IMR-90 (cell line): ENCODE measurements at regions not wholly inside any gene's neighbourhood (a gene's known extent, or its start where the extent isn't known, plus 50 kb on each side); places are given as distances from the start of the nearest gene placed in this dataset.

ENCODE experiments used
- ATAC-seq: fragments of 200-7000 bp; cut with Tn5 transposase; 2 replicates; pipeline ENCODE4 v1.9.1; 2020; ENCODE audit warnings: low read depth, mild to moderate bottlenecking, moderate library complexity
- BruUV-seq: library from RNA; stranded (reverse); fragments of 400-500 nt; replicated peaks from 2 replicates; lab custom pipeline; 2021; lab: Mats Ljungman, UMichigan
- CTCF ChIA-PET: fragments of 300-600 bp; formaldehyde crosslinking; extraction: SDS; loops from one replicate; lab custom pipeline; 2021; ENCODE audit warnings: antibody characterized with exemption; lab: Yijun Ruan, JAX
- POLR2A ChIA-PET: fragments of 300-600 bp; sonication (Branson Sonifier 250); formaldehyde crosslinking; loops from one replicate; lab custom pipeline; 2022; ENCODE audit warnings: antibody characterized with exemption; ENCODE audit not compliant: unreplicated experiment; lab: Charles Lee
- DNase-seq: peaks from one replicate; pipeline ENCODE4 v3.0.0; 2013
- H2AFZ ChIP-seq: replicated peaks from 2 replicates; pipeline ENCODE3; 2013; ENCODE audit warnings: low read length, mild to moderate bottlenecking; ENCODE audit not compliant: poor library complexity
- H2AK5ac ChIP-seq: 2 replicates; pipeline ENCODE4 v1.6.1; 2013; ENCODE audit warnings: low read depth, low read length, inconsistent platforms
- H2AK9ac ChIP-seq: replicated peaks from 2 replicates; pipeline ENCODE3; 2013; ENCODE audit warnings: mild to moderate bottlenecking, low read depth, low read length, moderate library complexity; ENCODE audit not compliant: poor library complexity
- H2BK120ac ChIP-seq: 2 replicates; pipeline ENCODE4 v1.6.1; 2013; ENCODE audit warnings: low read depth, low read length, inconsistent platforms
- H2BK15ac ChIP-seq: 3 replicates; pipeline ENCODE4 v1.6.1; 2013; ENCODE audit warnings: low read depth, low read length, inconsistent platforms
- H2BK20ac ChIP-seq: 2 replicates; pipeline ENCODE4 v1.6.1; 2013; ENCODE audit warnings: low read depth, mild to moderate bottlenecking, inconsistent platforms, low read length, moderate library complexity
- H2BK5ac ChIP-seq: 2 replicates; pipeline ENCODE4 v1.6.1; 2013; ENCODE audit warnings: mild to moderate bottlenecking, low read depth, low read length, inconsistent platforms; ENCODE audit not compliant: poor library complexity, severe bottlenecking
- H3K14ac ChIP-seq: replicated peaks from 2 replicates; pipeline ENCODE4 v1.6.1; 2013; ENCODE audit warnings: low read depth, low read length, inconsistent platforms
- H3K18ac ChIP-seq: 2 replicates; pipeline ENCODE4 v1.6.1; 2013; ENCODE audit warnings: low read depth, low read length, control low read depth
- H3K23ac ChIP-seq: 2 replicates; pipeline ENCODE4 v1.6.1; 2013; ENCODE audit warnings: low read depth, low read length, inconsistent platforms
- H3K27ac ChIP-seq: 2 replicates; pipeline ENCODE4 v1.5.1; 2013; ENCODE audit warnings: mild to moderate bottlenecking, control low read depth, low read length; ENCODE audit not compliant: insufficient read depth
- H3K27me3 ChIP-seq: 2 replicates; pipeline ENCODE4 v1.6.1; 2013; ENCODE audit warnings: low read length; ENCODE audit not compliant: control insufficient read depth, insufficient read depth
- H3K36me3 ChIP-seq: 2 replicates; pipeline ENCODE4 v1.6.1; 2013; ENCODE audit warnings: low read length, mixed read lengths; ENCODE audit not compliant: control insufficient read depth, insufficient read depth
- H3K4ac ChIP-seq: 2 replicates; pipeline ENCODE4 v1.6.1; 2013; ENCODE audit warnings: low read depth, low read length, inconsistent platforms
- H3K4me1 ChIP-seq: 2 replicates; pipeline ENCODE4 v1.6.1; 2013; ENCODE audit warnings: low read length, mixed read lengths; ENCODE audit not compliant: control insufficient read depth, insufficient read depth
- H3K4me2 ChIP-seq: 2 replicates; pipeline ENCODE4 v1.6.1; 2013; ENCODE audit warnings: low read depth, mild to moderate bottlenecking, control low read depth, low read length, moderate library complexity
- H3K4me3 ChIP-seq: 2 replicates; pipeline ENCODE4 v1.5.1; 2013; ENCODE audit warnings: low read depth, mild to moderate bottlenecking, control low read depth, low read length, moderate library complexity; ENCODE audit not compliant: insufficient read depth
- H3K56ac ChIP-seq: 2 replicates; pipeline ENCODE4 v1.6.1; 2013; ENCODE audit warnings: low read length, inconsistent platforms; ENCODE audit not compliant: insufficient read depth; ENCODE audit errors: extremely low read depth
- H3K79me1 ChIP-seq, 2 experiments: 2 replicates each; pipeline ENCODE4 v1.6.1; 2013; ENCODE audit warnings: low read length in 2 of 2, inconsistent platforms in 1 of 2, low read depth in 1 of 2
- H3K9ac ChIP-seq: 2 replicates; pipeline ENCODE4 v1.6.1; 2013; ENCODE audit warnings: low read depth, low read length, control low read depth
- H3K9me1 ChIP-seq: 2 replicates; pipeline ENCODE4 v1.6.1; 2013; ENCODE audit warnings: low read length, inconsistent platforms; ENCODE audit not compliant: insufficient read depth
- H3K9me3 ChIP-seq: 2 replicates; pipeline ENCODE4 v1.6.1; 2013; ENCODE audit warnings: low read length; ENCODE audit not compliant: control insufficient read depth, insufficient read depth
- H4K20me1 ChIP-seq: 2 replicates; pipeline ENCODE4 v1.6.1; 2013; ENCODE audit warnings: low read length, inconsistent platforms; ENCODE audit not compliant: insufficient read depth
- H4K5ac ChIP-seq: 2 replicates; pipeline ENCODE4 v1.6.1; 2013; ENCODE audit warnings: mild to moderate bottlenecking, low read depth, low read length, control low read depth
- H4K8ac ChIP-seq, 2 experiments: 2 replicates each; pipeline ENCODE4 v1.6.1; 2013; ENCODE audit warnings: low read depth in 2 of 2, low read length in 2 of 2, control low read depth in 1 of 2, inconsistent platforms in 1 of 2
- H4K91ac ChIP-seq: 2 replicates; pipeline ENCODE4 v1.6.1; 2013; ENCODE audit warnings: low read depth, low read length, inconsistent platforms; ENCODE audit not compliant: insufficient read depth
- BHLHE40 ChIP-seq: fragments of 150-350 bp; IDR thresholded peaks from 2 replicates; pipeline ENCODE4 v1.6.1; 2016; ENCODE audit warnings: mild to moderate bottlenecking, low read depth, low read length
- CHD1 ChIP-seq: IDR thresholded peaks from 2 replicates; pipeline ENCODE4 v1.6.1; 2012; ENCODE audit warnings: low read depth, low read length, improper control_type of control experiment
- FOS ChIP-seq: fragments of 150-350 bp; IDR thresholded peaks from 2 replicates; pipeline ENCODE4 v1.6.1; 2016; ENCODE audit warnings: low read depth, low read length
- MAFK ChIP-seq: IDR thresholded peaks from 2 replicates; pipeline ENCODE4 v1.6.1; 2012; ENCODE audit warnings: low read depth, low read length, improper control_type of control experiment
- MAZ ChIP-seq: IDR thresholded peaks from 2 replicates; pipeline ENCODE4 v1.6.1; 2012; ENCODE audit warnings: low read depth, mild to moderate bottlenecking, low read length, improper control_type of control experiment, moderate library complexity, borderline replicate concordance
- MXI1 ChIP-seq: IDR thresholded peaks from 2 replicates; pipeline ENCODE4 v1.6.1; 2012; ENCODE audit warnings: low read depth, mild to moderate bottlenecking, low read length, moderate library complexity, borderline replicate concordance
- NFE2L2 ChIP-seq: fragments of 150-350 bp; IDR thresholded peaks from 2 replicates; pipeline ENCODE4 v1.6.1; 2016; ENCODE audit warnings: low read depth, mild to moderate bottlenecking, low read length
- POLR2A ChIP-seq: IDR thresholded peaks from 2 replicates; pipeline ENCODE4 v1.6.1; 2012; ENCODE audit warnings: mild to moderate bottlenecking, low read depth, low read length
- RAD21 ChIP-seq: IDR thresholded peaks from 2 replicates; pipeline ENCODE4 v1.6.1; 2012; ENCODE audit warnings: low read length, improper control_type of control experiment
- RCOR1 ChIP-seq: IDR thresholded peaks from 2 replicates; pipeline ENCODE4 v1.6.1; 2012; ENCODE audit warnings: mild to moderate bottlenecking, low read length, improper control_type of control experiment; ENCODE audit not compliant: insufficient replicate concordance
- SMC3 ChIP-seq: fragments of 150-350 bp; IDR thresholded peaks from 2 replicates; pipeline ENCODE4 v1.6.1; 2016; ENCODE audit warnings: low read depth, mild to moderate bottlenecking, antibody characterized with exemption, low read length, moderate library complexity
- USF2 ChIP-seq: fragments of 150-350 bp; IDR thresholded peaks from 2 replicates; pipeline ENCODE4 v1.6.1; 2017; ENCODE audit warnings: mild to moderate bottlenecking, antibody characterized with exemption, low read length, low read depth
- WGBS, 2 experiments: methylation state at CpG; one replicate each; pipeline versions ENCODE4 v1.1.5 to v1.1.7; 2013; ENCODE audit warnings: missing lambda C conversion rate in 2 of 2; ENCODE audit not compliant: insufficient read length in 1 of 2; ENCODE audit errors: extremely low coverage in 2 of 2; 5-methylcytosine and 5-hydroxymethylcytosine counted together
- dilution Hi-C: fragments of 300-500 bp; cut with HindIII; formaldehyde crosslinking; loops from one replicate; pipeline ENCODE4 v1.14.3; 2018; ENCODE audit warnings: low sequenced_read_pairs; ENCODE audit not compliant: unreplicated experiment
- in situ Hi-C: fragments of 300-500 bp; cut with MboI; formaldehyde crosslinking; loops from 3 replicates; pipeline ENCODE4 v1.14.3; 2019; ENCODE audit warnings: low sequenced_read_pairs, inconsistent platforms, mixed read lengths
- intact Hi-C: fragments of 100-400 bp; cut with micrococcal nuclease; formaldehyde crosslinking; loops from 2 replicates; pipeline ENCODE4 v1.10.0; 2022
- TF ChIP-seq, protein P1 (sequence below): fragments of 150-350 bp; IDR thresholded peaks from 2 replicates; pipeline ENCODE4 v1.6.1; 2016; ENCODE audit warnings: low read depth, mild to moderate bottlenecking, low read length, moderate library complexity, borderline replicate concordance

GRCh38 chr16:47924950-47925349 is 230.8 kb downstream of the ABCC12 start:
- CTCF ChIA-PET, result no interaction called here
- TF ChIP-seq FOS, result no peak
- TF ChIP-seq RCOR1, result no peak
- TF ChIP-seq BHLHE40, result no peak
- TF ChIP-seq MXI1, result no peak
- TF ChIP-seq NFE2L2, result no peak
- TF ChIP-seq CHD1, result no peak
- no peak for TF ChIP-seq MAFK
- no peak for TF ChIP-seq USF2
- TF ChIP-seq POLR2A, result no peak
- TF ChIP-seq SMC3, result no peak
- no peak for TF ChIP-seq RAD21
- TF ChIP-seq, protein P1, sequence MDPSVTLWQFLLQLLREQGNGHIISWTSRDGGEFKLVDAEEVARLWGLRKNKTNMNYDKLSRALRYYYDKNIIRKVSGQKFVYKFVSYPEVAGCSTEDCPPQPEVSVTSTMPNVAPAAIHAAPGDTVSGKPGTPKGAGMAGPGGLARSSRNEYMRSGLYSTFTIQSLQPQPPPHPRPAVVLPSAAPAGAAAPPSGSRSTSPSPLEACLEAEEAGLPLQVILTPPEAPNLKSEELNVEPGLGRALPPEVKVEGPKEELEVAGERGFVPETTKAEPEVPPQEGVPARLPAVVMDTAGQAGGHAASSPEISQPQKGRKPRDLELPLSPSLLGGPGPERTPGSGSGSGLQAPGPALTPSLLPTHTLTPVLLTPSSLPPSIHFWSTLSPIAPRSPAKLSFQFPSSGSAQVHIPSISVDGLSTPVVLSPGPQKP, result no peak
- TF ChIP-seq MAZ, result no peak
- H3K9me1 ChIP-seq, result no peaks in the 10 kb centered on the region
- H3K4me3 ChIP-seq, result no peak overlapping the region
- H3K36me3 ChIP-seq, result no peaks in the 10 kb centered on the region
- H2AK9ac ChIP-seq, result no peak overlapping the region
- H2AK5ac ChIP-seq, result no peak overlapping the region
- in situ Hi-C loops, result no loop called here
- 0 out of 2 replicates have a peak, but pooled peaks cover 2% of the 10 kb centered on the region for H3K27me3 ChIP-seq
- no peaks in the 10 kb centered on the region for H3K9me3 ChIP-seq
- no peak overlapping the region for H3K9ac ChIP-seq
- dilution Hi-C loops, result no loop called here
- H4K20me1 ChIP-seq, result no peaks in the 10 kb centered on the region
- 83% methylated on average over 1 of the region's 2 CpGs; no CpG with 5 or more reads in 1 of the 2 experiments for WGBS, 2 experiments
- H3K4me1 ChIP-seq, result peaks cover 2% of the 10 kb centered on the region; the same call in 1 of the 2 replicates
- H2BK15ac ChIP-seq, result no peak overlapping the region
- H4K5ac ChIP-seq, result no peak overlapping the region
- H3K23ac ChIP-seq, result no peak overlapping the region
- no peak overlapping the region for H3K56ac ChIP-seq
- H4K8ac ChIP-seq, result no peak overlapping the region
- no TSS peak for BruUV-seq
- H2BK5ac ChIP-seq, result no peak overlapping the region
- intact Hi-C loops, result no loop called here
- no peaks in the 10 kb centered on the region for H3K79me1 ChIP-seq
- H3K18ac ChIP-seq, result no peak overlapping the region
- no peak overlapping the region for H3K14ac ChIP-seq
- ATAC-seq, result no peak
- no peak for DNase-seq
- H3K4me2 ChIP-seq, result no peak overlapping the region
- H4K91ac ChIP-seq, result no peak overlapping the region
- H2AFZ ChIP-seq, result no peak overlapping the region
- H2BK20ac ChIP-seq, result no peak overlapping the region
- no peak overlapping the region for H2BK120ac ChIP-seq
- H3K27ac ChIP-seq, result no peak overlapping the region
- H3K4ac ChIP-seq, result no peak overlapping the region
- POLR2A ChIA-PET, result no interaction called here
